Karpas-422 (cell line): ENCODE measurements at regions not wholly inside any gene's neighbourhood (a gene's known extent, or its start where the extent isn't known, plus 50 kb on each side); places are given as distances from the start of the nearest gene placed in this dataset.

Experiments used
- DNase-seq: peaks from one replicate; pipeline ENCODE4 v3.0.0-alpha.2; 2015
- H2AFZ ChIP-seq: fragments of 200-600 bp; sonication (generic); 2 replicates; pipeline ENCODE4 v1.6.1; 2014; ENCODE audit warnings: antibody characterized with exemption, low read length, mixed read lengths
- H3K27ac ChIP-seq: fragments of 200-600 bp; sonication (generic); 2 replicates; pipeline ENCODE4 v1.5.1; 2014; ENCODE audit warnings: mild to moderate bottlenecking, low read length, moderate library complexity
- H3K27me3 ChIP-seq: fragments of 200-600 bp; sonication (generic); 2 replicates; pipeline ENCODE4 v1.6.1; 2014; ENCODE audit warnings: low read length, mixed read lengths
- H3K36me3 ChIP-seq: fragments of 200-600 bp; sonication (generic); 2 replicates; pipeline ENCODE4 v1.6.1; 2014; ENCODE audit warnings: low read length, mixed read lengths; ENCODE audit not compliant: insufficient read depth
- H3K4me1 ChIP-seq: fragments of 200-600 bp; sonication (generic); 2 replicates; pipeline ENCODE4 v1.6.1; 2014; ENCODE audit warnings: mild to moderate bottlenecking, low read length, mixed read lengths
- H3K4me2 ChIP-seq: fragments of 200-600 bp; sonication (generic); 2 replicates; pipeline ENCODE4 v1.6.1; 2014; ENCODE audit warnings: low read length, low read depth, mild to moderate bottlenecking; ENCODE audit not compliant: poor library complexity, severe bottlenecking
- H3K4me3 ChIP-seq: fragments of 200-600 bp; sonication (generic); 2 replicates; pipeline ENCODE4 v1.5.1; 2014; ENCODE audit warnings: mild to moderate bottlenecking, antibody characterized with exemption, low read length, mixed read lengths
- H3K79me2 ChIP-seq: fragments of 200-600 bp; sonication (generic); 2 replicates; pipeline ENCODE4 v1.6.1; 2014; ENCODE audit warnings: mild to moderate bottlenecking, low read length, mixed read lengths
- H3K9ac ChIP-seq: fragments of 200-600 bp; sonication (generic); 2 replicates; pipeline ENCODE4 v1.6.0; 2014; ENCODE audit warnings: low read length
- H3K9me2 ChIP-seq: fragments of 200-600 bp; sonication (generic), shearing (Covaris generic); replicated peaks from 2 replicates; pipeline ENCODE4 v1.6.0; 2014; ENCODE audit warnings: mild to moderate bottlenecking, low read length, moderate library complexity; ENCODE audit not compliant: insufficient read depth
- H3K9me3 ChIP-seq: fragments of 300-700, 200-600 bp; sonication (generic); 2 replicates; pipeline ENCODE4 v1.6.1; 2014; ENCODE audit warnings: low read length, mixed read lengths
- H4K20me1 ChIP-seq: fragments of 200-600 bp; sonication (generic); 2 replicates; pipeline ENCODE4 v1.6.1; 2014; ENCODE audit warnings: mild to moderate bottlenecking, antibody characterized with exemption, low read length, low read depth; ENCODE audit not compliant: insufficient read depth

DNA sequence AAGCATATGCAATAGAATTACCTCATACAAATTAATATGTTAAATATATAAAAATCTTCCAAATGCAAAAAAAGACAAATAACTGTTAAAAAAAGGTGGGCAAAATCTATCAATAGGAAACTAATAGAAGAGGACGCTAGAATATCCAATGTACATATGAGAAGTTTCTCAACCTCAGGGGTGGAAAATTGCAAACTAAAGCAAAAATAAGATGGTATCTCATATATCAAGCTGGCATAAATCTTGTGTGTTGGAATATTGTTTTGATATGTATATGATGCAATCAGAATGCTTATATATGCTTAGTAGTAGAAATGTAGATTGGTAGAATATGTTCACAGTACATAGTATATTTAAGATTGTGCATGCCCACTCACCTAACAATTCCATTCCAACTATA is 395.0 kb upstream of the OPRM1 start:
- Histone ChIP-seq H3K27me3 (no peaks in the 10 kb centered on the region), H3K9ac (no peak overlapping the region), H3K27ac (no peak overlapping the region), H3K9me2 (no peaks in the 10 kb centered on the region), H3K9me3 (no peaks in the 10 kb centered on the region), H4K20me1 (no peaks in the 10 kb centered on the region), H3K4me2 (no peak overlapping the region), H3K4me1 (no peaks in the 10 kb centered on the region), H3K79me2 (no peaks in the 10 kb centered on the region), H3K36me3 (no peaks in the 10 kb centered on the region), H2AFZ (no peak overlapping the region), H3K4me3 (no peak overlapping the region)
- no peak for DNase-seq

DNA sequence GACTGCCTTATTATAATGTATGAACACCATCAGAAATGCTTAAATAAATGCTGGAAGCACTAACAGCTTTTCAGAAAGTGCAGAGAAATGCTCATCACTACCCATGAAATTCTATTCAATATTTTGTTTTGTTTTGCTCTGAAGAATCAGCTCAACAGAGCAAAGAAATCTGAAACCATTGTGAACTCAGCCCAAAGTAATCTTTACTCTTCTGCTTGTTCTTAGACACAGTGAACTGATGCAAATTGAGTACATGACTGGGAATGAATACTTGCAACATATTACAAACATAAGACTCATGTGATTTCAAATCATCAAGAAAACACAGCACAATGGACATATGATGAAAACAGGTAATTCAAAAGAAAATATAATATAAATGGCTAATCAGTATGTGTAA is 404.6 kb upstream of the OPRM1 start:
- H3K4me1 ChIP-seq = no peaks in the 10 kb centered on the region
- no peak for DNase-seq
- H3K4me2 ChIP-seq = no peak overlapping the region
- H3K9me2 ChIP-seq = no peaks in the 10 kb centered on the region
- H3K27ac ChIP-seq = no peak overlapping the region
- no peak overlapping the region for H2AFZ ChIP-seq
- H3K27me3 ChIP-seq = no peaks in the 10 kb centered on the region
- H3K9ac ChIP-seq = no peak overlapping the region
- no peaks in the 10 kb centered on the region for H4K20me1 ChIP-seq
- no peaks in the 10 kb centered on the region for H3K79me2 ChIP-seq
- H3K9me3 ChIP-seq = no peaks in the 10 kb centered on the region
- no peaks in the 10 kb centered on the region for H3K36me3 ChIP-seq
- no peak overlapping the region for H3K4me3 ChIP-seq

DNA sequence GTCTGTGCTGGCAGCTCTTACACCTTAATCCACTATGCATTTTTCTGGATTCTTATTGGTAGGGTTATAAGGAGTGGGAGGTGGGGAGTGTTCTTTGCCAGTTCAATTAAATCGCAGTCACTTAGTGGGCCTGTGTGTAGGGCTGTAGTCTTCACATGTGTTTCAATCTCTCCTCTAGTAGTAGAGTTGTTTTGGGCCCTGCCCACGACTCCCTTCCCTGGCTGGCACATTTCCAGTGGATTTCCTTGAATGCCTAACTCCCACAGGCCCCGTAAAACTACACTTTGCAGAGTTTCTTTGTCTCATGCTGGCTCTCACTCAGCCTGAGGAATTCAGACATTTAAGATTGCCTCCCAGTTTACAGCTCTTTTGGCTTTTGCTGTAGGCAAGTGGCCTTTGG is 414.0 kb upstream of the OPRM1 start:
- Histone ChIP-seq H3K9ac (no peak overlapping the region), H4K20me1 (no peaks in the 10 kb centered on the region), H3K27ac (no peak overlapping the region), H3K4me2 (no peak overlapping the region), H3K27me3 (no peaks in the 10 kb centered on the region), H3K36me3 (no peaks in the 10 kb centered on the region), H3K79me2 (no peaks in the 10 kb centered on the region), H3K9me2 (no peaks in the 10 kb centered on the region), H2AFZ (no peak overlapping the region), H3K4me3 (no peak overlapping the region), H3K9me3 (no peaks in the 10 kb centered on the region), H3K4me1 (no peaks in the 10 kb centered on the region)
- no peak for DNase-seq

DNA sequence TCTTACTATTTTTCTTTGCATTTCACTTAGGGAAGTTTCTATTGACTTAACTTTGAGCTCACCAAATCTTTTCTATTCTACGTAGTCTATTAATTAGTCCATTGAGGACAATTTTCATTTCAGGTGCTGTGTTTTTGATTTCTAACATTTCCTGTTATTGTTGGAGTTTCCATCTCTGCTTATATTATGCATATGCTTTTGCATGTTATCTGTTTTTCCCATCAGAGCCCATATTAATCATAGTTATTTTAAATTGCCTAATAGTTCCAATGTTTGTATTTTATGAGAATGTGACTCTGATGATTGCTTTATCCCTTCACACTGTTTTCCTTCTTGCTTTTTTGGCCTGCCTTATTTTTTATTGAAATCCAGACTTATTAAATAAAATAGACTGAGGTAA is 414.5 kb upstream of the OPRM1 start:
- Histone ChIP-seq H3K9me2 (no peaks in the 10 kb centered on the region), H3K4me1 (no peaks in the 10 kb centered on the region), H3K79me2 (no peaks in the 10 kb centered on the region), H3K9me3 (no peaks in the 10 kb centered on the region), H2AFZ (no peak overlapping the region), H4K20me1 (no peaks in the 10 kb centered on the region), H3K27me3 (no peaks in the 10 kb centered on the region), H3K36me3 (no peaks in the 10 kb centered on the region), H3K9ac (no peak overlapping the region), H3K4me3 (no peak overlapping the region), H3K4me2 (no peak overlapping the region), H3K27ac (no peak overlapping the region)
- no peak for DNase-seq

DNA sequence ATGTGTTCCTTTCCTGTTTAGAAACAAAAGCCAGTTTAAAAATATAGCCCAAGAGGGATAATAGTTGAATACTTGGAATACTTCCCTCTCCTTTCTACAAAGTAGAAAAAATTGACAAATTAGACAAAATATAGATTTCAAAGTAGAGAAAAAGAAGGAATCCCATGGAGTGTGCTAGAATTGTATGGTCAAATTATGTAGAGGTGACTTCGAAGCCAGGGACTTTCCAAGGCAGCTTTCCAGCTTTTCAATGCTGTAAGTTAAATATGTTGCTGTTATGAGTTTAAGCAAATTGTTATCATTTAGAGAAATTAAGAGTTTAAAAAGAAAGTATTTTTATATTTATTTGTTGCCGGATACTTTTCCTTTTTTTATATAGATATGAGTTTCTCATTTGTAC is 415.5 kb upstream of the OPRM1 start:
- Histone ChIP-seq H3K79me2 (no peaks in the 10 kb centered on the region), H3K27ac (no peak overlapping the region), H3K9me2 (no peaks in the 10 kb centered on the region), H2AFZ (no peak overlapping the region), H3K4me3 (no peak overlapping the region), H3K36me3 (no peaks in the 10 kb centered on the region), H4K20me1 (no peaks in the 10 kb centered on the region), H3K9ac (no peak overlapping the region), H3K4me1 (no peaks in the 10 kb centered on the region), H3K27me3 (no peaks in the 10 kb centered on the region), H3K9me3 (no peaks in the 10 kb centered on the region), H3K4me2 (no peak overlapping the region)
- DNase-seq = no peak

DNA sequence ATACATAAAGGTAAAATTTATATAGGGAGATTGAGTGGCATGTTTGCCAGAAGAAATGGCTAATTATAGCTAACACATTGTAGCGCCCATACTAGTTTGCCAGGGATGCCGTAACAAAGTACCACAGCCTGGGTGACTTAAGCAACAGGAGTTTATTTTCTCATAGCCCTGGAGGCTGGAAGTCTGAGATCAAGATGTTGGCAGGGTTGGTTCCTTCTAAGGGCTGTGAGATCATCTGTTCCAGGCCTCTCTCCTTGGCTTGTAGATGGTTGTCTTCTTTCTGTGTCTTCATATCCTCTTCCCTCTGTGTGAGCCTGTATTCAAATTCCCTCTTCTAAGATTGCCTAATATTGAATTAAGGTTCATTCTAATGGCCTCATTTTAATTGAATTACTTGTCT is 417.5 kb upstream of the OPRM1 start:
- Histone ChIP-seq H3K9me3 (no peaks in the 10 kb centered on the region), H2AFZ (no peak overlapping the region), H3K9ac (no peak overlapping the region), H3K79me2 (no peaks in the 10 kb centered on the region), H3K4me2 (no peak overlapping the region), H3K27me3 (no peaks in the 10 kb centered on the region), H3K27ac (no peak overlapping the region), H4K20me1 (no peaks in the 10 kb centered on the region), H3K36me3 (no peaks in the 10 kb centered on the region), H3K9me2 (no peaks in the 10 kb centered on the region), H3K4me3 (no peak overlapping the region), H3K4me1 (no peaks in the 10 kb centered on the region)
- DNase-seq = no peak

DNA sequence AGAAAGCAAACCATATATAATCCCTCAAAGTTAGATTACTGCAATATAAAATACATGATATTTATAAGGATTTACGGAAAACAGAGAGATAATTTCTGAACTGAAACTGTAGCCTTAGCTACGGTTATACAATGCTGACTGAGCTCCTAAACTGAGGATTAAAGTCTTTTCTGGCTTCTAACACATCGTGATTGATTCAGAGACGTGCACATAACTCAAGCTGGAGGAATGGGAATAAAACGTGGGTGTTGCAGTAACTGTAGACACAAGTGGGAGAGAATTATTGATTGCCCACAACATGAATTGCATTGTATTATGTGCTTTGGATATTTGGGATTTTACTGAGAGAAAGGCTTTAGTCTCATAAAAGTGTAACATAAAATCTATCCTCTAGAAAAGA is 418.0 kb upstream of the OPRM1 start:
- H3K4me1 ChIP-seq = no peaks in the 10 kb centered on the region
- H3K9ac ChIP-seq = no peak overlapping the region
- H3K27ac ChIP-seq = no peak overlapping the region
- H3K36me3 ChIP-seq = no peaks in the 10 kb centered on the region
- no peaks in the 10 kb centered on the region for H3K79me2 ChIP-seq
- H3K27me3 ChIP-seq = no peaks in the 10 kb centered on the region
- H3K4me2 ChIP-seq = no peak overlapping the region
- H4K20me1 ChIP-seq = no peaks in the 10 kb centered on the region
- no peaks in the 10 kb centered on the region for H3K9me3 ChIP-seq
- H3K9me2 ChIP-seq = no peaks in the 10 kb centered on the region
- no peak overlapping the region for H2AFZ ChIP-seq
- no peak overlapping the region for H3K4me3 ChIP-seq
- DNase-seq = no peak

DNA sequence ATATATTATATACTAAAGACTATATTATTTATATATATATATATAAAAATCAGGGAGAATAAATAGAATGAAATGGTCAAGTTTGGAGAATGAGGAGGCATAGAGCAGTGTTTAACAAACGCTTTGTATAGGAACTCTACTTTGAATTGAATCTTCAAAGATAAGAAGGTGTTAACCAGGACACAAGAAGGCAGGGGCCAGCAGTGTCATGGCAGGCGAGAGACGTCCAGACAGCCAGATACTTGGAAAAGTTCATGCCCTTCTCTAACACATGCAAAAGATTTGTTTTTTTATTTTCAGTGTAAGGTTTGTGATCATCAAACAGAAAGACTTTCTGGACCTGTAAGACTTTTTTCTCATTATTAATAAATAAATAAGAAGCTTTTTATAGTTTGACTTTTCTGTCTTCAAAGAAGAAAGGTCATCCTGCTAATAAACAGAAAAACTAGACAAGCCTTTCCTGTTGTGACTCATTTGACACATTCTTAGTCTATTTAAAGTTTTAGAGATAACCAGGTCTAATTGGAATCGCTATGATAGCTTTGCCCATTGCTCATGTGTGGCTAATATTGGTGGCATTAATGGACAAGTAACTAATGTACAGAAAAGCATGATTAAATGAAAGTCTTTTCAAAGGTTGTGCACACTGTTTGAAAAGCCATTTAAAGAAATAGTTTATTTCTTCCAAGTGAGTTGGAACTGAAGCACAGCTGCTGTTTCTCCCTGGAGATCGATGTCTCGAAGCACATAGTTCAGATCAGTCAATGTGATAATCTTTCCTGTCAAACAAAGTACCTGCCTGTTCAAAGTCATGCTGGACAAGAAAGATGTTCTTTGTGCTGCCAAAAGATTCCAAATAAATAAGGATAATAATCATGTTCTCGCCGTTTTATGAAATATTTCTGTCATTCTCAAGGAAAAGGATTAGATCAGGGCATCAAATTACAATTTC is 420.4 kb upstream of the OPRM1 start:
- H3K4me1 ChIP-seq = no peaks in the 10 kb centered on the region
- H4K20me1 ChIP-seq = no peaks in the 10 kb centered on the region
- H3K4me2 ChIP-seq = no peak overlapping the region
- no peak overlapping the region for H2AFZ ChIP-seq
- H3K36me3 ChIP-seq = no peaks in the 10 kb centered on the region
- H3K27me3 ChIP-seq = no peaks in the 10 kb centered on the region
- H3K9me2 ChIP-seq = no peaks in the 10 kb centered on the region
- H3K9ac ChIP-seq = no peak overlapping the region
- H3K79me2 ChIP-seq = no peaks in the 10 kb centered on the region
- DNase-seq = no peak
- no peak overlapping the region for H3K4me3 ChIP-seq
- H3K27ac ChIP-seq = no peak overlapping the region
- no peaks in the 10 kb centered on the region for H3K9me3 ChIP-seq
